ENCODE measurements at regions not wholly inside any gene's neighbourhood (a gene's known extent, or its start where the extent isn't known, plus 50 kb on each side); places are given as distances from the start of the nearest gene placed in this dataset.
A peak's percentile ranks its signal among the peaks of the same experiment; 100 is the strongest.

- TF ChIP-seq CUX1 (IDR thresholded peaks at IDR 0.05; ENCODE audit: insufficient replicate concordance, low read depth, low read length) (no peak), MEF2B (IDR thresholded peaks at IDR 0.05; ENCODE audit: partially characterized antibody, poor library complexity, severe bottlenecking) (no peak)
Observed at GRCh38 chr6:102517506-102517905, 1124.0 kb downstream of the GRIK2 start (continued).

GRCh38 chr6:102501615-102502014 is 1108.1 kb downstream of the GRIK2 start:
- intact Hi-C loops (cut with micrococcal nuclease; ENCODE audit: unreplicated experiment) = no loop called here
- in situ Hi-C loops (cut with MboI) = no loop called here
- H4K20me1 ChIP-seq (ENCODE audit: control insufficient read depth, insufficient read depth) = no peaks in the 10 kb centered on the region
- POLR2A ChIA-PET = no interaction called here
- FAIRE-seq (no peak), DNase-seq (ENCODE audit: low read depth, low spot score) (peak; percentile 17), ATAC-seq (peak; percentile 88)
- no peaks in the 10 kb centered on the region for H3K27me3 ChIP-seq (replicated peaks in 1 of 2; ENCODE audit: control insufficient read depth in 2 of 2, insufficient read depth in 2 of 2, low read length in 1 of 2)
- no TSS peak for BruUV-seq (replicated peaks)
- RAD21 ChIA-PET (ENCODE audit: unreplicated experiment) = no interaction called here
- no peak overlapping the region for H3K27ac ChIP-seq (ENCODE audit: control insufficient read depth, insufficient read depth)
- no peaks in the 10 kb centered on the region for H3K4me1 ChIP-seq (ENCODE audit: control insufficient read depth, insufficient read depth, low read length)
- no peaks in the 10 kb centered on the region for H3K36me3 ChIP-seq (ENCODE audit: control insufficient read depth in 2 of 2, insufficient read depth in 2 of 2, low read length in 1 of 2)
- SMC1A ChIA-PET (ENCODE audit: uncharacterized antibody, unreplicated experiment) = no interaction called here
- no peak overlapping the region for H3K4me2 ChIP-seq (ENCODE audit: control insufficient read depth, insufficient read depth)
- H3K79me2 ChIP-seq (ENCODE audit: control insufficient read depth, insufficient read depth, low read length) = no peaks in the 10 kb centered on the region
- no peak overlapping the region for H3K4me3 ChIP-seq
- no peaks in the 10 kb centered on the region; the same call in 2 of the 3 replicates for H3K9me3 ChIP-seq (replicated peaks; ENCODE audit: control insufficient read depth, insufficient read depth, low read length)
- WGBS (ENCODE audit: insufficient coverage, insufficient replicate concordance, low lambda C conversion rate, missing lambda C conversion rate) = 0% methylated on average over 1 of the region's 1 CpG
- CTCF ChIA-PET = no interaction called here
- no peak overlapping the region for H3K9ac ChIP-seq (ENCODE audit: control insufficient read depth, insufficient read depth, low read length)
- H2AFZ ChIP-seq (ENCODE audit: control insufficient read depth, low read depth, low read length) = no peak overlapping the region
- TF ChIP-seq DPF2 (IDR thresholded peaks at IDR 0.05) (peak; percentile 80), POLR2AphosphoS2 (IDR thresholded peaks at IDR 0.05; ENCODE audit: low read depth, low read length) (no peak), E2F8 (IDR thresholded peaks at IDR 0.05; ENCODE audit: low read depth, partially characterized antibody) (no peak), ATF7 (IDR thresholded peaks at IDR 0.05; ENCODE audit: low read depth) (peak; percentile 37; the same call in 1 of the 2 replicates), EP300 (IDR thresholded peaks at IDR 0.05; ENCODE audit: borderline replicate concordance in 1 of 2, control insufficient read depth in 1 of 2, low read depth in 2 of 2, low read length in 2 of 2) (peak in 1 of 2 experiments; percentile 55; a peak in 1 of 4 replicates), SPI1 (IDR thresholded peaks at IDR 0.05; ENCODE audit: borderline replicate concordance, insufficient read depth, low read depth, low read length) (peak; percentile 78), RELB (IDR thresholded peaks at IDR 0.05; ENCODE audit: low read depth) (peak; percentile 86), IKZF1 (conservative IDR thresholded peaks at IDR 0.05) (peak; percentile 87)
